Natural killer cell (primary cell): ENCODE measurements at regions not wholly inside any gene's neighbourhood (a gene's known extent, or its start where the extent isn't known, plus 50 kb on each side); places are given as distances from the start of the nearest gene placed in this dataset.

ENCODE experiments used
- ATAC-seq, 3 donors: fragments of 150-1000 bp in 2 of 3; fragments of 200-7000 bp in 1 of 3; cut with Tn5 transposase; 1 replicate in 1 of 3; 2 replicates in 2 of 3; pipeline ENCODE4 v1.10.0; 2021; ENCODE audit warnings: mild to moderate bottlenecking in 2 of 3, moderate library complexity in 2 of 3
- DNase-seq, 2 donors: peaks; one replicate each; pipeline versions ENCODE4 v3.0.0 to v3.0.0-alpha.2; 2013 to 2021; ENCODE audit warnings: mixed read lengths in 1 of 2
- H3K27ac ChIP-seq: one replicate; pipeline ENCODE4 v1.5.1; 2013; ENCODE audit warnings: mild to moderate bottlenecking, low read length
- H3K27me3 ChIP-seq: one replicate; pipeline ENCODE4 v1.6.1; 2013; ENCODE audit warnings: low read length; ENCODE audit not compliant: control insufficient read depth, insufficient read depth
- H3K36me3 ChIP-seq: one replicate; pipeline ENCODE4 v1.6.1; 2013; ENCODE audit warnings: low read length; ENCODE audit not compliant: control insufficient read depth, insufficient read depth
- H3K4me1 ChIP-seq: one replicate; pipeline ENCODE4 v1.6.1; 2013; ENCODE audit warnings: low read length; ENCODE audit not compliant: control insufficient read depth, insufficient read depth
- H3K4me3 ChIP-seq: one replicate; pipeline ENCODE4 v1.5.1; 2013; ENCODE audit warnings: low read length
- H3K9me3 ChIP-seq: one replicate; pipeline ENCODE4 v1.6.1; 2013; ENCODE audit warnings: low read length; ENCODE audit not compliant: control insufficient read depth, insufficient read depth
- H3K27ac Mint-ChIP-seq, 2 donors: one replicate each; pipeline ENCODE4 v1.8.0; 2022; ENCODE audit warnings: mild to moderate bottlenecking in 2 of 2, mixed read lengths in 2 of 2, moderate library complexity in 1 of 2
- H3K27me3 Mint-ChIP-seq, 2 donors: one replicate each; pipeline ENCODE4 v1.8.0; 2022; ENCODE audit warnings: low read depth in 2 of 2, mixed read lengths in 2 of 2
- H3K36me3 Mint-ChIP-seq: one replicate; pipeline ENCODE4 v1.8.0; 2022; ENCODE audit warnings: mixed read lengths
- H3K4me1 Mint-ChIP-seq, 2 donors: one replicate each; pipeline ENCODE4 v1.8.0; 2022; ENCODE audit warnings: mixed read lengths in 2 of 2
- H3K4me3 Mint-ChIP-seq: one replicate; pipeline ENCODE4 v1.8.0; 2022; ENCODE audit warnings: mild to moderate bottlenecking, moderate library complexity, mixed read lengths
- H3K9me3 Mint-ChIP-seq, 2 donors: one replicate each; pipeline ENCODE4 v1.8.0; 2022; ENCODE audit warnings: mixed read lengths in 2 of 2
- WGBS: methylation state at CpG from one replicate; pipeline ENCODE4 v1.1.7; 2013; ENCODE audit warnings: missing lambda C conversion rate; ENCODE audit not compliant: insufficient coverage; 5-methylcytosine and 5-hydroxymethylcytosine counted together
- intact Hi-C: fragments of 100-400 bp; cut with micrococcal nuclease; formaldehyde crosslinking; loops from one replicate; pipeline ENCODE4 v1.14.2; 2022
- TF ChIP-seq, protein P1 (sequence below): fragments of 200-600 bp; IDR thresholded peaks from one replicate; pipeline ENCODE4 v1.8.0; 2022; ENCODE audit warnings: antibody characterized with exemption

DNA sequence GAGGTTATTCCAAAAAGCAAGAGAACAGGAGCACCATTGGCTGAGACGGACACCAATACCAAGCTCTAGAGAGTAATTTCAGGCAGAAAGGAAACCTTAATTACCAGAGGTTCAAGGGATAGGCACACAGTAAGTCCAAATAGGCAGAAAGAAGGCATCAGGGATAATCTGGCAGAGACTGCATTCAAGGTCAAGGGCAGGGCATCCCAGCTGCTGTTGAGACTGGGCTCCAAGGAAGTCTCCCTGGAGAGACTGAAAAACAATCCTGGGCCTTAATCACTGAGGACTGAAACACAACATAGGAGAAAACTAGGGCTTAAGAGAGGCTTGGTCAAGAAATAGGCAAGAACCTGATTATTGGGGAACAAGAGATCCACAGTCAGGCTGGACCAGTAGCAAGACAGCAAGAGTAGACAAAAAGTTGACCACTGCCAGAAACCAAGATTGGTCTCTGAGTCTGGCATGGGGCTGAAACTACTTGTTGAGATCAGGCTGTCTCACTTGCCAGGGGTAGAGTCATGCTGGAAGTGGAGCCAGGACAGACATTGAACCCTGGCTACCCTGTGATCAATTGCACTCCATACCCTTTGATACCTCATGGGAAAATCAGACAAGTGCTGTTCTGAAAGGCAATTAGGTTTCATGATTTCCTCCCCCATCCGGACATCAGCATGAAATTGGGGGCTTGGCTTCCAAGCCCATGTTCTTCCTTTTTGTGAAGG is 193.2 kb upstream of the TNP1 start:
- Histone ChIP-seq H3K9me3 (no peaks in the 10 kb centered on the region), H3K27ac (no peak overlapping the region), H3K36me3 (no peaks in the 10 kb centered on the region), H3K27me3 (no peaks in the 10 kb centered on the region), H3K4me1 (no peaks in the 10 kb centered on the region), H3K4me3 (no peak overlapping the region)
- peaks cover 8 to 27% of the 10 kb centered on the region in 2 donors for H3K27me3 Mint-ChIP-seq
- H3K9me3 Mint-ChIP-seq: no peaks in the 10 kb centered on the region
- no peaks in the 10 kb centered on the region for H3K36me3 Mint-ChIP-seq
- ATAC-seq (no peak), DNase-seq (no peak)
- H3K4me1 Mint-ChIP-seq: no peaks in the 10 kb centered on the region
- H3K27ac Mint-ChIP-seq: no peak overlapping the region
- no peak overlapping the region for H3K4me3 Mint-ChIP-seq
- intact Hi-C loops: no loop called here
- TF ChIP-seq, protein P1, sequence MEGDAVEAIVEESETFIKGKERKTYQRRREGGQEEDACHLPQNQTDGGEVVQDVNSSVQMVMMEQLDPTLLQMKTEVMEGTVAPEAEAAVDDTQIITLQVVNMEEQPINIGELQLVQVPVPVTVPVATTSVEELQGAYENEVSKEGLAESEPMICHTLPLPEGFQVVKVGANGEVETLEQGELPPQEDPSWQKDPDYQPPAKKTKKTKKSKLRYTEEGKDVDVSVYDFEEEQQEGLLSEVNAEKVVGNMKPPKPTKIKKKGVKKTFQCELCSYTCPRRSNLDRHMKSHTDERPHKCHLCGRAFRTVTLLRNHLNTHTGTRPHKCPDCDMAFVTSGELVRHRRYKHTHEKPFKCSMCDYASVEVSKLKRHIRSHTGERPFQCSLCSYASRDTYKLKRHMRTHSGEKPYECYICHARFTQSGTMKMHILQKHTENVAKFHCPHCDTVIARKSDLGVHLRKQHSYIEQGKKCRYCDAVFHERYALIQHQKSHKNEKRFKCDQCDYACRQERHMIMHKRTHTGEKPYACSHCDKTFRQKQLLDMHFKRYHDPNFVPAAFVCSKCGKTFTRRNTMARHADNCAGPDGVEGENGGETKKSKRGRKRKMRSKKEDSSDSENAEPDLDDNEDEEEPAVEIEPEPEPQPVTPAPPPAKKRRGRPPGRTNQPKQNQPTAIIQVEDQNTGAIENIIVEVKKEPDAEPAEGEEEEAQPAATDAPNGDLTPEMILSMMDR: no peak
- WGBS: 93% methylated on average over 2 of the region's 2 CpGs

DNA sequence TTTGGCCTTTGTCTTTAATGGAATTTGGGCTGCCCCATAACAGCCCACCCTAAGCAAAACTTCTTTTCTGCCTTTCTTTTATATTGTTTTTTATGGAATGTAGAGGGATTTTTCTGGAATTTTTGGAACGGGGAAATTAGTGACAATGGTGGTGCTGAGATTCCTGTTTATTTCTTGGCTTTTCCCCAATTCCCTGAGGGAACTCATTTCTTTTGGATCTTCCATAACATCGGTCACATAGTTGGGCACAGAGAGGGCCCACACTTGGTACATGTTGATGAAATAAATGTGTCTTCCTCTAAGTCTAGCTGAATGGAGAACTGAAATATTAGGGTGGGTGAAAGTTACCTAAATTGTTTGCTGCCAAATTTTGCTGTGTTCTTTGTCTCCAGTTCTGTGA is 191.6 kb upstream of the TNP1 start:
- no peaks in the 10 kb centered on the region for H3K9me3 ChIP-seq
- WGBS: 100% methylated on average over 2 of the region's 2 CpGs
- H3K9me3 Mint-ChIP-seq: no peaks in the 10 kb centered on the region
- no peaks in the 10 kb centered on the region for H3K4me1 Mint-ChIP-seq
- no peaks in the 10 kb centered on the region for H3K36me3 Mint-ChIP-seq
- ATAC-seq: no peak
- TF ChIP-seq, protein P1: no peak
- intact Hi-C loops: no loop called here
- H3K4me3 ChIP-seq: no peak overlapping the region
- H3K27ac Mint-ChIP-seq: no peak overlapping the region
- no peaks in the 10 kb centered on the region for H3K36me3 ChIP-seq
- no peaks in the 10 kb centered on the region for H3K27me3 ChIP-seq
- DNase-seq: no peak
- no peak overlapping the region for H3K27ac ChIP-seq
- no peak overlapping the region for H3K4me3 Mint-ChIP-seq
- no peaks in the 10 kb centered on the region for H3K4me1 ChIP-seq
- peaks cover 11 to 22% of the 10 kb centered on the region in 2 donors for H3K27me3 Mint-ChIP-seq

DNA sequence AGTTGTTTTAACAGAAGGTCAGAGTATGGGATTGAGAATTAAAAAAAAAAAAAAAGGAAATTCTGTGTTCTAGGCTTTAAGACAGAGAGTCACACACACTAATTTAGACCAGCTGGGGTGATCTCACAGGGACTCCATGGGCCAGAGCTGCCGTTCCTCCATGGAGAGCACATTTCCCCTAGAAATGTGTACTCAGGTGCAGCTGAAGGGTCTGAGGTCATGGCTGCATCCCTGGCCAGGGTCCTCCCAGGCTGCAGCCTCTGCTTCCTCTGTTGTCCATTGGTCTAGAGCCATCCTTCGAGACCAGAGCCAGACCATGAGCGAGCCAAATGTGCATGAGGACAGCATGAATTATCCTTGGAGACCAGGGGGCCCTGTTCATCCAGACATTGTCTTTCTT is 190.1 kb upstream of the TNP1 start:
- no peak for DNase-seq
- intact Hi-C loops: no loop called here
- no peak overlapping the region for H3K27ac ChIP-seq
- no peaks in the 10 kb centered on the region for H3K27me3 ChIP-seq
- Mint-ChIP-seq H3K27me3 (peaks cover 11 to 33% of the 10 kb centered on the region in 2 donors), H3K36me3 (no peaks in the 10 kb centered on the region), H3K4me1 (no peaks in the 10 kb centered on the region), H3K27ac (no peak overlapping the region), H3K4me3 (no peak overlapping the region), H3K9me3 (no peaks in the 10 kb centered on the region)
- no peak for ATAC-seq
- TF ChIP-seq, protein P1: no peak
- 90% methylated on average over 3 of the region's 3 CpGs for WGBS
- H3K4me1 ChIP-seq: no peaks in the 10 kb centered on the region
- no peak overlapping the region for H3K4me3 ChIP-seq
- H3K36me3 ChIP-seq: no peaks in the 10 kb centered on the region
- H3K9me3 ChIP-seq: no peaks in the 10 kb centered on the region

DNA sequence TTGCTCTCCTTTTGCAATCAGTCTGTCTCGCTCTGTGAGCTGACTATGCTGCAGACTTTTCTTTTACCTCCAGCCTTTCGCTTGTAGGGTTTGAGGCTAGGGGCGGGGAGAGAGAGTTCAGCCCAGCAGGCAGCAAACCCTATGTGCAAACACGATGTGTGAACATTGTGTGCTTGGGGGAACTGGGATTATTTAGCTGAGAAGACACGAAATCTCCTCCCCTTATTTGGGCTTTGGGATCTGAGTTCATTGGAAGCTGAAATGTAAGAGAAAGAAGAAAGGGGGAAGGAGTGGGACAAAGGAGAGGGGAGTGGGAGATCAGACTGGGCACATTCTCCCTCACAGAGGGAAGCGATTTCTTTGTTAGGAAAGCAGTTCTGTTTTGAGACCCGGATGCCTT is 189.6 kb upstream of the TNP1 start:
- Histone ChIP-seq H3K4me3 (no peak overlapping the region), H3K4me1 (no peaks in the 10 kb centered on the region), H3K9me3 (no peaks in the 10 kb centered on the region), H3K27ac (no peak overlapping the region), H3K36me3 (no peaks in the 10 kb centered on the region), H3K27me3 (no peaks in the 10 kb centered on the region)
- WGBS: 81% methylated on average over 6 of the region's 7 CpGs
- no peaks in the 10 kb centered on the region for H3K4me1 Mint-ChIP-seq
- no peak for DNase-seq
- no peaks in the 10 kb centered on the region for H3K36me3 Mint-ChIP-seq
- no peak for ATAC-seq
- intact Hi-C loops: no loop called here
- no peak overlapping the region for H3K27ac Mint-ChIP-seq
- H3K9me3 Mint-ChIP-seq: no peaks in the 10 kb centered on the region
- TF ChIP-seq, protein P1: no peak
- peaks cover 11 to 38% of the 10 kb centered on the region in 2 donors for H3K27me3 Mint-ChIP-seq
- H3K4me3 Mint-ChIP-seq: no peak overlapping the region
